ENCODE measurements at regions not wholly inside any gene's neighbourhood (a gene's known extent, or its start where the extent isn't known, plus 50 kb on each side); places are given as distances from the start of the nearest gene placed in this dataset.
A peak's percentile ranks its signal among the peaks of the same experiment; 100 is the strongest.

DNA sequence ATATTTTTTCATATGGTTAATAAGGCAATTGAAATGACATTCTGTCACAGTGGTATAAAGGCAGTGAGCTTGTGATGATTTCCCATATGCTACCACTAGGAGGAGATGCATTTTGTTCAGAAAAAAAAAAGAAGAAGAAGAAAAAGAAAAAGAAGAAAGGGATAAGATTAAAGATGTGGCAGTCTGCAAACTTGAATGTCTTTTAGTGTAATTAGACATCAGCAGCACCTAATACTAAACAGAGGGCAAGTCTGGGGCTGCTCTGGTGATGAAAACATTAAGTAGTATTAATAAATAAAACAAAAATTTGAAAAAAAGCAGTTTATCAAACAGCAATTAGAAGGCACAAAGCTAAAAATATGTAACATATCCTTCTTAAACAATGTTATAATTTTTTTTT is 95.4 kb upstream of the DEFB112 start:
- no peaks in the 10 kb centered on the region for H3K27me3 ChIP-seq (ENCODE audit: insufficient read depth, low read length)
- TF ChIP-seq, protein P1, sequence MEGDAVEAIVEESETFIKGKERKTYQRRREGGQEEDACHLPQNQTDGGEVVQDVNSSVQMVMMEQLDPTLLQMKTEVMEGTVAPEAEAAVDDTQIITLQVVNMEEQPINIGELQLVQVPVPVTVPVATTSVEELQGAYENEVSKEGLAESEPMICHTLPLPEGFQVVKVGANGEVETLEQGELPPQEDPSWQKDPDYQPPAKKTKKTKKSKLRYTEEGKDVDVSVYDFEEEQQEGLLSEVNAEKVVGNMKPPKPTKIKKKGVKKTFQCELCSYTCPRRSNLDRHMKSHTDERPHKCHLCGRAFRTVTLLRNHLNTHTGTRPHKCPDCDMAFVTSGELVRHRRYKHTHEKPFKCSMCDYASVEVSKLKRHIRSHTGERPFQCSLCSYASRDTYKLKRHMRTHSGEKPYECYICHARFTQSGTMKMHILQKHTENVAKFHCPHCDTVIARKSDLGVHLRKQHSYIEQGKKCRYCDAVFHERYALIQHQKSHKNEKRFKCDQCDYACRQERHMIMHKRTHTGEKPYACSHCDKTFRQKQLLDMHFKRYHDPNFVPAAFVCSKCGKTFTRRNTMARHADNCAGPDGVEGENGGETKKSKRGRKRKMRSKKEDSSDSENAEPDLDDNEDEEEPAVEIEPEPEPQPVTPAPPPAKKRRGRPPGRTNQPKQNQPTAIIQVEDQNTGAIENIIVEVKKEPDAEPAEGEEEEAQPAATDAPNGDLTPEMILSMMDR (IDR thresholded peaks at IDR 0.05; ENCODE audit: extremely low read depth, low read depth, low read length) = peak; percentile 21
- H3K4me3 ChIP-seq (ENCODE audit: insufficient read depth, low read length) = no peak overlapping the region
- no peak overlapping the region for H3K27ac ChIP-seq (ENCODE audit: low read depth, low read length)
- H3K4me1 ChIP-seq (ENCODE audit: insufficient read depth, low read length) = no peaks in the 10 kb centered on the region
- no peaks in the 10 kb centered on the region for H4K20me1 ChIP-seq (ENCODE audit: insufficient read depth, low read length)
- H3K9me3 ChIP-seq (ENCODE audit: low read depth, low read length) = no peaks in the 10 kb centered on the region
- H3K79me2 ChIP-seq (ENCODE audit: insufficient read depth, low read length) = no peaks in the 10 kb centered on the region
- no peak overlapping the region for H2AFZ ChIP-seq (ENCODE audit: low read length)
- H3K4me2 ChIP-seq (ENCODE audit: insufficient read depth, low read length) = no peak overlapping the region
- H3K36me3 ChIP-seq (ENCODE audit: insufficient read depth, low read length) = no peaks in the 10 kb centered on the region
- DNase-seq (ENCODE audit: insufficient read length, low spot score, missing footprints) = no peak

DNA sequence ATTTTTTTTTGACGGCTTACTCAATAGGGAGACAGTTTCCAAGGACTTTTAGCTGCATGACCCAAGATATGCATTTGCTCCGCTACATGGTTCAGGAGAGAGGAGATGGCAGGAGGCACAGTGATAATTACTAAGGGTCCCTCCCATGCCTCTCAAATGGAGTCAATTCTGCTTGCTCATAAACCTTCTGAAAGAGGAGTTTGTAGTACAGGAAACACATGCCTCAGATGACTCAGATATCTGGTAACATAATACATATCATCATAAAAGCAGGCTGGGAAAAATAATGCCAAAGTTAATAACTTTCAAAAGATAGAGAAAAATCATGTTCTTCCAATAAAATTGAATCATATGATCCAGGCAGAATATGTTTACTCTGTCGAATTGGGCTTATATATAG is 97.6 kb upstream of the DEFB112 start:
- no peak overlapping the region for H2AFZ ChIP-seq (ENCODE audit: low read length)
- no peak overlapping the region for H3K27ac ChIP-seq (ENCODE audit: low read depth, low read length)
- H3K27me3 ChIP-seq (ENCODE audit: insufficient read depth, low read length) = no peaks in the 10 kb centered on the region
- no peak for DNase-seq (ENCODE audit: insufficient read length, low spot score, missing footprints)
- no peaks in the 10 kb centered on the region for H3K36me3 ChIP-seq (ENCODE audit: insufficient read depth, low read length)
- H3K4me3 ChIP-seq (ENCODE audit: insufficient read depth, low read length) = no peak overlapping the region
- no peak overlapping the region for H3K4me2 ChIP-seq (ENCODE audit: insufficient read depth, low read length)
- H3K9me3 ChIP-seq (ENCODE audit: low read depth, low read length) = no peaks in the 10 kb centered on the region
- no peaks in the 10 kb centered on the region for H3K79me2 ChIP-seq (ENCODE audit: insufficient read depth, low read length)
- H4K20me1 ChIP-seq (ENCODE audit: insufficient read depth, low read length) = no peaks in the 10 kb centered on the region
- no peaks in the 10 kb centered on the region for H3K4me1 ChIP-seq (ENCODE audit: insufficient read depth, low read length)
- TF ChIP-seq, protein P1 (IDR thresholded peaks at IDR 0.05; ENCODE audit: extremely low read depth, low read depth, low read length) = no peak

DNA sequence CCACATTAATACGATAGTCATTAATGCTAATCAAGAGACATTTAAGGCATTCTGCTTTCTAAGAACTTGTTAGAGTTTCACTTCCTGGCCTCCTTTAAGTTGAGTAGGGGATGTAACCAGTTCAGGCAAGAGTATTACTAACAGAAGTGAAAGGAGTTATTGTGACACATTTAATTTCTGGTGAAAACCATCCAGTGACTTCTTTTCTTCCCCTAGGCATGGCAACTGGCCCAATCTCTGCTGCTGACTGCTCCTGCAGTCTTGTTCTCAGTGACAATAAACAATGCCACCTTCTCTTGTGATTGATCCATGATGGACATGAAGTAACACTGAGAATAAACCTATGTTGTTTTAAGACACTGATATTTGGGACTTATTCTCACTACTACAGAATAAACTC is 130.9 kb upstream of the DEFB112 start:
- no peaks in the 10 kb centered on the region for H3K36me3 ChIP-seq (ENCODE audit: insufficient read depth, low read length)
- H3K4me3 ChIP-seq (ENCODE audit: insufficient read depth, low read length) = no peak overlapping the region
- no peak overlapping the region for H3K4me2 ChIP-seq (ENCODE audit: insufficient read depth, low read length)
- DNase-seq (ENCODE audit: insufficient read length, low spot score, missing footprints) = no peak
- TF ChIP-seq, protein P1 (IDR thresholded peaks at IDR 0.05; ENCODE audit: extremely low read depth, low read depth, low read length) = no peak
- no peak overlapping the region for H2AFZ ChIP-seq (ENCODE audit: low read length)
- no peaks in the 10 kb centered on the region for H3K79me2 ChIP-seq (ENCODE audit: insufficient read depth, low read length)
- no peak overlapping the region for H3K27ac ChIP-seq (ENCODE audit: low read depth, low read length)
- H4K20me1 ChIP-seq (ENCODE audit: insufficient read depth, low read length) = no peaks in the 10 kb centered on the region
- no peaks in the 10 kb centered on the region for H3K4me1 ChIP-seq (ENCODE audit: insufficient read depth, low read length)
- no peaks in the 10 kb centered on the region for H3K27me3 ChIP-seq (ENCODE audit: insufficient read depth, low read length)
- peaks cover 3% of the 10 kb centered on the region for H3K9me3 ChIP-seq (ENCODE audit: low read depth, low read length)

DNA sequence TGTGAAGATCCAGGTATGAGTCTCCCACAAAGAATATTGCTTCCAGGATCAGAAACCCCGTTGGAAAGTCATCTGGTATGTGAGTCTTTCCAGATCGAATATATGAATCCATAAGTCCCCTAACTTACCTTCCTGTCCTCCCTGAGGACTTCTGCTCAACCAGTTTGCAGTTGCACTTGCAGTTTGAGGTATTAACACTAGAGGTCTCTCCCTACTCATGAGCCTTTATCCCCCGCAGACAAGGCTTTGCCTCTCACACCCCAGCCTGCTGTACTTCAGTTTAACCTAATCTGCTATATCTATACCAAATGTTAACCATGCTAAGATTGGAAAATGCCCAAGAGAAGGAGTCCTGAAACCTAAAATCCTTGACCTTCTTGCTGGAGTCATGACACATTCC is 135.3 kb upstream of the DEFB112 start:
- no peak overlapping the region for H3K4me3 ChIP-seq (ENCODE audit: insufficient read depth, low read length)
- no peak overlapping the region for H2AFZ ChIP-seq (ENCODE audit: low read length)
- no peak overlapping the region for H3K4me2 ChIP-seq (ENCODE audit: insufficient read depth, low read length)
- H3K9me3 ChIP-seq (ENCODE audit: low read depth, low read length) = peaks cover 3% of the 10 kb centered on the region
- no peaks in the 10 kb centered on the region for H3K4me1 ChIP-seq (ENCODE audit: insufficient read depth, low read length)
- TF ChIP-seq, protein P1 (IDR thresholded peaks at IDR 0.05; ENCODE audit: extremely low read depth, low read depth, low read length) = no peak
- H3K27me3 ChIP-seq (ENCODE audit: insufficient read depth, low read length) = no peaks in the 10 kb centered on the region
- no peaks in the 10 kb centered on the region for H4K20me1 ChIP-seq (ENCODE audit: insufficient read depth, low read length)
- H3K36me3 ChIP-seq (ENCODE audit: insufficient read depth, low read length) = no peaks in the 10 kb centered on the region
- DNase-seq (ENCODE audit: insufficient read length, low spot score, missing footprints) = no peak
- H3K27ac ChIP-seq (ENCODE audit: low read depth, low read length) = no peak overlapping the region
- no peaks in the 10 kb centered on the region for H3K79me2 ChIP-seq (ENCODE audit: insufficient read depth, low read length)

All from osteoblast (primary cell).